Nephron progenitor cell (in vitro differentiated cells): ENCODE measurements at regions not wholly inside any gene's neighbourhood (a gene's known extent, or its start where the extent isn't known, plus 50 kb on each side); places are given as distances from the start of the nearest gene placed in this dataset.

Experiments used
- DNase-seq: peaks from one replicate; pipeline ENCODE4 v3.0.0; 2021
- H3K27ac Mint-ChIP-seq: 2 replicates; pipeline ENCODE4 v1.8.0; 2021; ENCODE audit warnings: mild to moderate bottlenecking, moderate library complexity, mixed read lengths
- H3K27me3 Mint-ChIP-seq: 2 replicates; pipeline ENCODE4 v1.8.0; 2021; ENCODE audit warnings: mild to moderate bottlenecking, low read depth, mixed read lengths; ENCODE audit not compliant: poor library complexity
- H3K36me3 Mint-ChIP-seq: 2 replicates; pipeline ENCODE4 v1.8.0; 2021; ENCODE audit warnings: low read depth, mixed read lengths
- H3K4me1 Mint-ChIP-seq: 2 replicates; pipeline ENCODE4 v1.8.0; 2021; ENCODE audit warnings: mixed read lengths
- H3K4me3 Mint-ChIP-seq: 2 replicates; pipeline ENCODE4 v1.8.0; 2021; ENCODE audit warnings: mild to moderate bottlenecking, moderate library complexity, mixed read lengths
- H3K9me3 Mint-ChIP-seq: 2 replicates; pipeline ENCODE4 v1.8.0; 2021; ENCODE audit warnings: mild to moderate bottlenecking, moderate library complexity, mixed read lengths
- TF ChIP-seq, protein P1 (sequence below): fragments of 200-600 bp; sonication (generic); IDR thresholded peaks from 2 replicates; pipeline ENCODE4 v1.5.0; 2021; ENCODE audit warnings: antibody characterized with exemption

DNA sequence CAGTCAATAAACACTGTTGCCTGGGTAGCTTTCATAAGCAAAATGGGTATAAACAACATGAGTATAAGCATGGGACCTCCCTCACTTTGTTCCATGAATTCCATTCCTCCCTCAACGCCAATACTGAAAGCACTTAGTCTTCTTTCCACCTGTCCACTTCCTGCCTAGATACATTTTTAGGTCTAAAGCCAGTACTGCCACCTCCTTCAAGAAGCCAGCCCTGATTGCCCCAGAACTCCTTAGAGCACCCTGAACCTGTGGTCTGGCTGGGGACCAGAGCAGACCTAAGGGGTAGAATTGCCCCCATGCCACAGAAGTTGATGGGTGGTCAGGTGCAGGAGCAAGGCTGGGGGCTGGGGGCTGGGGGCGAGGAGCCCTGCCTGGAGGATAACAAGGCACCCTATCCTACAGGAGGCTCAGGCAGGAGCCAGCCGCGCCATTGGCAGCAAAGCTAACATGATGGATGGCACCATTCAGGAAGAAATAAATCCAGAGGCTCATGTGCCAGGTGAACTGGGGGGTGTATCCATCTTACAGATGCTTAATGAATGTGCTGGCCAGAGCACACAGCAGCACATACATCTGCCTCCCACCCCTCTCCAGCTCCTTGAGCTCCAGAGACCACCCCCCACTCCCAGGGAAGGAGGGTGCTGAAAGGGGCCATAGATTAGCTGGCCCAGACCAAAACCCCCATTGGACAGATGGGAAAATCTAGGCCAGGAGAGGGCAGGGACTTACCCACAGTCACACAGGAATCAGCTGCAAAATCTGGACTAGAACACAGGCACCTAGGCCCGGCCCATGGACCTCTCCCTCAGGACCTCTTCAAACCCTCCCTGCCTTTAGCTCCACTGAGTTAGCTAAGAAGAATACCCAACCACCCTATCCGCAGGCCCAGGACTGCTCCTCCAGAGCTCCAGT is 113.8 kb upstream of the LINGO1 start:
- H3K4me1 Mint-ChIP-seq, result peaks cover 22% of the 10 kb centered on the region
- no peaks in the 10 kb centered on the region for H3K36me3 Mint-ChIP-seq
- peaks cover 13% of the 10 kb centered on the region for H3K27me3 Mint-ChIP-seq
- H3K9me3 Mint-ChIP-seq, result no peaks in the 10 kb centered on the region
- H3K27ac Mint-ChIP-seq, result no peak overlapping the region
- DNase-seq, result no peak
- TF ChIP-seq, protein P1, sequence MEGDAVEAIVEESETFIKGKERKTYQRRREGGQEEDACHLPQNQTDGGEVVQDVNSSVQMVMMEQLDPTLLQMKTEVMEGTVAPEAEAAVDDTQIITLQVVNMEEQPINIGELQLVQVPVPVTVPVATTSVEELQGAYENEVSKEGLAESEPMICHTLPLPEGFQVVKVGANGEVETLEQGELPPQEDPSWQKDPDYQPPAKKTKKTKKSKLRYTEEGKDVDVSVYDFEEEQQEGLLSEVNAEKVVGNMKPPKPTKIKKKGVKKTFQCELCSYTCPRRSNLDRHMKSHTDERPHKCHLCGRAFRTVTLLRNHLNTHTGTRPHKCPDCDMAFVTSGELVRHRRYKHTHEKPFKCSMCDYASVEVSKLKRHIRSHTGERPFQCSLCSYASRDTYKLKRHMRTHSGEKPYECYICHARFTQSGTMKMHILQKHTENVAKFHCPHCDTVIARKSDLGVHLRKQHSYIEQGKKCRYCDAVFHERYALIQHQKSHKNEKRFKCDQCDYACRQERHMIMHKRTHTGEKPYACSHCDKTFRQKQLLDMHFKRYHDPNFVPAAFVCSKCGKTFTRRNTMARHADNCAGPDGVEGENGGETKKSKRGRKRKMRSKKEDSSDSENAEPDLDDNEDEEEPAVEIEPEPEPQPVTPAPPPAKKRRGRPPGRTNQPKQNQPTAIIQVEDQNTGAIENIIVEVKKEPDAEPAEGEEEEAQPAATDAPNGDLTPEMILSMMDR, result no peak
- H3K4me3 Mint-ChIP-seq, result no peak overlapping the region

DNA sequence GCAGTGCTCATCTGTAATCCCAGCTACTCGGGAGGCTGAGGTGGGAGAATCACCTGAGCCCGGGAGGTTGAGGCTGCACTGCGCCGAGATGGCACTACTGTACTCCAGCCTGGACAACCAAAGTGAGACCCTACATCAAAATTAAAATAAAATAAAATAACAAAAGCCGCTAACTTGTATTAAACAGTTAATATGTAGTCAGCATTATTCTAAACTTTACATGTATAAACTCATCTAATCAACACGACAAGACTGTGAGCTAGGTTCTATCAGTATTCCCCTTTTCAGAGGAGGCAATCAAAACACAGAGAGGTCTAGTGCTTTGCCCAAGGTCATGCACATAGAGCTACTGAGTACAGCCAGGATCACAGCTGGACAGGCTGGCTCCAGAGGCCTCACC is 111.7 kb upstream of the LINGO1 start:
- no peak overlapping the region for H3K27ac Mint-ChIP-seq

DNA sequence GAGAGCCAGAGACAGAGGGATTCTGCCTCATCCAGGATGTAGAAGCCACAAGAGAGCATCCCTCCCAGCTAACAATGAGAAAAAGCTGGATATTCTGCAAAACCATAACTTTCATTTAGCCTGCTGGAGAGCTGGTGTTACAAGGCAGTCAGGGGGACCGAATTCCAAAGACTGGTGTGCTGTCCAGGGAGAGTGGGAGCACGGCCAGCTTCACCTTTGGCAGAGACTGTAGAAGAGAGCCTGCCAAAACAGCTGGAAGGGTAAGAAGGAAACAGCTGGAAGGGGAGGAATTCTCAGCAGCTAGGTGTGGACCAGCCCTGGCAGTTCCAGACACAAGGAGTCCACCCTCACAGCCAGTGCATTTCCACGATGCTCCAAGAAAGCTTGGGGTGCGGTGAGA is 109.9 kb upstream of the LINGO1 start:
- H3K27ac Mint-ChIP-seq, result no peak overlapping the region
- TF ChIP-seq, protein P1, result no peak

More for the DNA sequence above, 111.7 kb upstream of the LINGO1 start:
- no peak for DNase-seq
- Mint-ChIP-seq H3K36me3 (no peaks in the 10 kb centered on the region), H3K4me3 (no peak overlapping the region), H3K4me1 (peaks cover 21% of the 10 kb centered on the region), H3K9me3 (no peaks in the 10 kb centered on the region), H3K27me3 (peaks cover 20% of the 10 kb centered on the region)
- TF ChIP-seq, protein P1, result no peak

DNA sequence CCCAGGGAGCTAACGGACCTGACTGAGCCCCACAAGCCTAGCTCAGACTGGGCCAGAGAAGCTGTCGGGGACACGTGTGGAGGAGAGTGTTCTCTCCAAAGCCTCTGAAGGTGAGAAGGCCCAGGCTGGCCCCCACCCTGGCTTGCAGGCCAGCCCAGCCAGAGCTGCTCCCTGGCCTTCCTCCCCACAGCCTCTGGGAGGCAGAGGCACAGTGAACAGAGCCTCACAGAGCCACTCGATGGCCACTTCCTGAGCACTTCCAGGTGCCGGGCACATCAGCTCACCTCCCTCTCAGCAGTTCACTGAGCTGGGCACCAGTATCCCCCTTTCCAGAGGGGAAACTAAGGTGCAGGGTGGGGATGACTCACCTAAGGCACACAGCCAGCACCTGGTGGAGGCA is 109.4 kb upstream of the LINGO1 start:
- TF ChIP-seq, protein P1, result no peak
- H3K9me3 Mint-ChIP-seq, result no peaks in the 10 kb centered on the region
- peaks cover 42% of the 10 kb centered on the region for H3K27me3 Mint-ChIP-seq
- no peak overlapping the region for H3K4me3 Mint-ChIP-seq
- DNase-seq, result no peak
- H3K4me1 Mint-ChIP-seq, result peaks cover 23% of the 10 kb centered on the region
- H3K36me3 Mint-ChIP-seq, result no peaks in the 10 kb centered on the region
- H3K27ac Mint-ChIP-seq, result no peak overlapping the region

More for the DNA sequence above, 109.9 kb upstream of the LINGO1 start:
- DNase-seq, result no peak
- peaks cover 26% of the 10 kb centered on the region for H3K4me1 Mint-ChIP-seq
- no peaks in the 10 kb centered on the region for H3K36me3 Mint-ChIP-seq
- H3K4me3 Mint-ChIP-seq, result no peak overlapping the region
- peaks cover 38% of the 10 kb centered on the region for H3K27me3 Mint-ChIP-seq
- no peaks in the 10 kb centered on the region for H3K9me3 Mint-ChIP-seq

DNA sequence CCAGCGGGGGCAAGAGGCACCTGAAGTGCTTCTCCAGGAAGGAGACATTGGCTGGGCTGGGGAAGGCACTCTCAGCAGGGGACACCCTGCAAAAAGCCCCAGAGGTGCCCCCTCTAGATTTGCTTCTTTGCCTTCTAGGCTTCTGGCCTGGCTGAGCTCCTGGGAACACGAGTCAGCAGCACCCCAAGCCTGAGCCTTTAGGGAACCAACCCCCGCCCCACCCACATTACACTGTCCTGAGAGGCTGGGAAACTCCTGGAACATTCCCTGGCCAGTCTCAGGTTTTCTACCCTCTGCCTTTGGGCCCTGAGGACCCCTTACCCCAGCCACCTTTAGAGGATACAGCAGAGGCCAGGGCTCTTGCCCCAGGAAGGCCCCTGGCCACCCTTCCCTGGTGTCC is 108.4 kb upstream of the LINGO1 start:
- H3K9me3 Mint-ChIP-seq, result no peaks in the 10 kb centered on the region
- H3K27me3 Mint-ChIP-seq, result peaks cover 52% of the 10 kb centered on the region
- H3K4me3 Mint-ChIP-seq, result no peak overlapping the region
- no peak overlapping the region for H3K27ac Mint-ChIP-seq
- no peak for DNase-seq
- no peaks in the 10 kb centered on the region for H3K36me3 Mint-ChIP-seq
- H3K4me1 Mint-ChIP-seq, result peaks cover 21% of the 10 kb centered on the region
- TF ChIP-seq, protein P1, result no peak
